ENCODE measurements at regions not wholly inside any gene's neighbourhood (a gene's known extent, or its start where the extent isn't known, plus 50 kb on each side); places are given as distances from the start of the nearest gene placed in this dataset.

GRCh38 chr1:67931198-67931597, 97.9 kb upstream of the GNG12 start:
- intact Hi-C loops (cut with micrococcal nuclease; ENCODE audit: unreplicated experiment) (no loop called here), in situ Hi-C loops (cut with MboI) (no loop called here)
- ChIA-PET SMC1A (ENCODE audit: uncharacterized antibody, unreplicated experiment) (interaction anchor here (1.0 kb wide), 1 partner anchor 9 kb away, joined by 3 read pairs; no protein-coding TSS in a partner anchor), RAD21 (ENCODE audit: unreplicated experiment) (interaction anchor here (1.0 kb wide), 1 partner anchor 30 kb away, joined by 3 read pairs; no protein-coding TSS in a partner anchor), POLR2A (no interaction called here), CTCF (no interaction called here)
- Histone ChIP-seq H3K36me3 (ENCODE audit: control insufficient read depth in 2 of 2, insufficient read depth in 2 of 2, low read length in 1 of 2) (no peaks in the 10 kb centered on the region), H3K79me2 (ENCODE audit: control insufficient read depth, insufficient read depth, low read length) (no peaks in the 10 kb centered on the region), H3K4me1 (ENCODE audit: control insufficient read depth, insufficient read depth, low read length) (no peaks in the 10 kb centered on the region), H3K9ac (ENCODE audit: control insufficient read depth, insufficient read depth, low read length) (no peak overlapping the region), H3K4me2 (ENCODE audit: control insufficient read depth, insufficient read depth) (no peak overlapping the region), H3K4me3 (no peak overlapping the region), H3K27ac (ENCODE audit: control insufficient read depth, insufficient read depth) (no peak overlapping the region), H3K27me3 (replicated peaks in 1 of 2; ENCODE audit: control insufficient read depth in 2 of 2, insufficient read depth in 2 of 2, low read length in 1 of 2) (no peaks in the 10 kb centered on the region; a peak in 1 of 4 replicates), H2AFZ (ENCODE audit: control insufficient read depth, low read depth, low read length) (no peak overlapping the region), H4K20me1 (ENCODE audit: control insufficient read depth, insufficient read depth) (no peaks in the 10 kb centered on the region), H3K9me3 (replicated peaks; ENCODE audit: control insufficient read depth, insufficient read depth, low read length) (no peaks in the 10 kb centered on the region)
- no peak for FAIRE-seq
- ATAC-seq, result no peak
- 38% methylated on average over 3 of the region's 3 CpGs for WGBS (ENCODE audit: insufficient coverage, insufficient replicate concordance, low lambda C conversion rate, missing lambda C conversion rate)
- TF ChIP-seq, protein P1, sequence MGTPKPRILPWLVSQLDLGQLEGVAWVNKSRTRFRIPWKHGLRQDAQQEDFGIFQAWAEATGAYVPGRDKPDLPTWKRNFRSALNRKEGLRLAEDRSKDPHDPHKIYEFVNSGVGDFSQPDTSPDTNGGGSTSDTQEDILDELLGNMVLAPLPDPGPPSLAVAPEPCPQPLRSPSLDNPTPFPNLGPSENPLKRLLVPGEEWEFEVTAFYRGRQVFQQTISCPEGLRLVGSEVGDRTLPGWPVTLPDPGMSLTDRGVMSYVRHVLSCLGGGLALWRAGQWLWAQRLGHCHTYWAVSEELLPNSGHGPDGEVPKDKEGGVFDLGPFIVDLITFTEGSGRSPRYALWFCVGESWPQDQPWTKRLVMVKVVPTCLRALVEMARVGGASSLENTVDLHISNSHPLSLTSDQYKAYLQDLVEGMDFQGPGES (IDR thresholded peaks at IDR 0.05), result no peak
- no peak for TF ChIP-seq NR2C2 (IDR thresholded peaks at IDR 0.05; ENCODE audit: borderline replicate concordance, control insufficient read depth, insufficient read length, low read depth)
- no peak for TF ChIP-seq RAD51 (IDR thresholded peaks at IDR 0.05)
- no peak for TF ChIP-seq ASH2L (IDR thresholded peaks at IDR 0.05; ENCODE audit: borderline replicate concordance, low read depth)
- TF ChIP-seq STAT1 (conservative IDR thresholded peaks at IDR 0.05), result no peak
- no peak for TF ChIP-seq NRF1 (conservative IDR thresholded peaks at IDR 0.05; ENCODE audit: low read depth, low read length)
- TF ChIP-seq ATF7 (IDR thresholded peaks at IDR 0.05; ENCODE audit: low read depth), result no peak
- TF ChIP-seq ZNF24 (IDR thresholded peaks at IDR 0.05), result no peak
- no peak for TF ChIP-seq PML (IDR thresholded peaks at IDR 0.05; ENCODE audit: low read length)
- TF ChIP-seq STAT3 (IDR thresholded peaks at IDR 0.05; ENCODE audit: low read depth, low read length), result no peak
- no TSS peak for BruUV-seq (replicated peaks)
- DNase-seq (ENCODE audit: low read depth, low spot score), result no peak
